HuH-7 (cell line): ENCODE measurements at regions not wholly inside any gene's neighbourhood (a gene's known extent, or its start where the extent isn't known, plus 50 kb on each side); places are given as distances from the start of the nearest gene placed in this dataset.
A peak's percentile ranks its signal among the peaks of the same experiment; 100 is the strongest.
"Not testable (repeated sequence)": the region's sequence is repeated elsewhere in the genome, so short reads cannot be mapped to it uniquely, and the experiment has no call there.

Source experiments
- DNase-seq: peaks from one replicate; pipeline ENCODE4 v3.0.0; 2011; ENCODE audit warnings: low spot score

GRCh38 chr13:24995225-24995804 is 100.6 kb upstream of the PABPC3 start:
- peak; percentile 63 for DNase-seq

GRCh38 chr13:24997367-24997967 is 98.5 kb upstream of the PABPC3 start:
- no peak for DNase-seq

GRCh38 chr13:24998433-24998832 is 97.5 kb upstream of the PABPC3 start:
- no peak for DNase-seq

- DNase-seq: no peak
Measured at GRCh38 chr13:25001476-25002206, 94.3 kb upstream of the PABPC3 start.

GRCh38 chr13:25002311-25002710 is 93.6 kb upstream of the PABPC3 start:
- DNase-seq: not testable (repeated sequence)

GRCh38 chr13:25004489-25004888 is 91.4 kb upstream of the PABPC3 start:
- not testable (repeated sequence) for DNase-seq

GRCh38 chr13:25005050-25005497 is 90.9 kb upstream of the PABPC3 start:
- DNase-seq: peak; percentile 22

GRCh38 chr13:25007389-25007788 is 88.5 kb upstream of the PABPC3 start:
- DNase-seq: not testable (repeated sequence)

GRCh38 chr13:25014398-25014973 is 81.5 kb upstream of the PABPC3 start:
- not testable (repeated sequence) for DNase-seq

GRCh38 chr13:25017176-25017575 is 78.8 kb upstream of the PABPC3 start:
- not testable (repeated sequence) for DNase-seq

GRCh38 chr13:25017808-25018728 is 77.9 kb upstream of the PABPC3 start:
- not testable (repeated sequence) for DNase-seq

GRCh38 chr13:25018729-25019115 is 77.2 kb upstream of the PABPC3 start:
- no peak for DNase-seq

GRCh38 chr13:25019741-25020140 is 76.2 kb upstream of the PABPC3 start:
- DNase-seq: not testable (repeated sequence)

- DNase-seq: no peak
Measured at GRCh38 chr13:25024175-25024574, 71.8 kb upstream of the PABPC3 start.

GRCh38 chr13:25032160-25032559 is 63.8 kb upstream of the PABPC3 start:
- DNase-seq: no peak

GRCh38 chr13:25034173-25034572 is 61.8 kb upstream of the PABPC3 start:
- no peak for DNase-seq

GRCh38 chr13:25037057-25037813 is 58.7 kb upstream of the PABPC3 start:
- DNase-seq: peak; percentile 49

GRCh38 chr13:25042151-25042865 is 53.6 kb upstream of the PABPC3 start:
- DNase-seq: no peak

- DNase-seq: no peak
Measured at GRCh38 chr13:25044071-25044470, 51.9 kb upstream of the PABPC3 start.
